Limb (tissue), 2 donors: ENCODE measurements at regions not wholly inside any gene's neighbourhood (a gene's known extent, or its start where the extent isn't known, plus 50 kb on each side); places are given as distances from the start of the nearest gene placed in this dataset.
"Not testable (repeated sequence)": the region's sequence is repeated elsewhere in the genome, so short reads cannot be mapped to it uniquely, and the experiment has no call there.

ENCODE experiments used
- DNase-seq, 2 donors: peaks; one replicate each; pipeline ENCODE4 v3.0.0-alpha.2; 2016; ENCODE audit errors: extremely low spot score in 2 of 2

DNA sequence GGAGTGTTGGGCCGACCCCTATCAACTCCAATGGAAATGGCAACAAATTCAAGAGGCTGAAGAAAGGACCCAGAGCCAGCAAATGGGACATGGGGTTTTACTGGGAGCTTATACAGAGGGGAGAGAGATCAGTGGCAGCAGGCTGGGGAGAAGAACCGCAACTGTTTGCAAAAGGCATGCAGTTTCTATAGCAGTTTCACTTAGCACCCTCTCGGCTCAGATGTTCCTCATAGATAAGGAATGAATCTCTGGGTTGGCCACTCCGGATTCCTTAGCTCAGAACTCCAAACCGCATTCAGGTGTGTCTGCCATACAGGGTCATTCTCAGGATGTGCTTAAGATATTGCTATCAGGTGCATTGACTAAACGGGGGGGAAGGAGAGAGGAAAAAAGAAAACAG is 71.1 kb upstream of the RPL38 start:
- DNase-seq = peak in 1 of 2 donors; percentile 3

DNA sequence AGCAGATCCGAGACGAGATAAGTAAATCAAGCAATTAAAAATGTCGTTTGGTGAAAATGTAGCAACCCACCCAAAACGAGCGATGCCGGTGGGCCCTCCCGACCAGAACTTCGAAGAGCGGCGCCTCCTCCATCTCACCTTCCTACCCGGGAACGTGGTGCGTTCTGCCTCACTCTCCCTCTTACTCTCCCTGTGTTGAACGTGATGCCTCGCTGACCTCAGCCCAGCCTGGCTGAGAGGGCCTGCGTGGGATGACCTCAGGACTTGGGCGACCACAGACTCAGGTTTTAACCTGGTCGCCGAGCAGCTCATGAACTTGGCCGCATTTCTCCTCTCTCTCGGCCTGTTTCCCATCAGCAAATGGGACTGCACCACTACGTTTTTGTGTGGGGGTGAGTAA is 69.7 kb upstream of the RPL38 start:
- peak in 1 of 2 donors; percentile 4 for DNase-seq

DNA sequence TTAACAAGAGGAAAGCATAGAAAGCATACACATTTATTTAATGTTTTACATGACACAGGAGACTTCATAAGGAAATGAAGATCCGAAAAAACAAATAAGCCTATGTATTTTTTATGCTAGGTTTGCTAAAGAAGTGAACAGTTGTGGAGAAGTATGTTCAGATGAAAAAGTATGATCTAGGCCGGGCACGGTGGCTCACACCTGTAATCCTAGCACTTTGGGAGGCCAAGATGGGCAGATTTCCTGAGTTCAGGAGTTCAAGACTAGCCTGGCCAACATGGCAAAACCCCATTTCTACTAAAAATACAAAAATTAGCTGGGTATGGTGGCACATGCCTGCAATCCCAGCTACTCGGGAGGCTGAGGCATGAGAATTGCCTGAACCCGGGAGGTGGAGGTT is 69.2 kb upstream of the RPL38 start:
- DNase-seq = not testable (repeated sequence)

DNA sequence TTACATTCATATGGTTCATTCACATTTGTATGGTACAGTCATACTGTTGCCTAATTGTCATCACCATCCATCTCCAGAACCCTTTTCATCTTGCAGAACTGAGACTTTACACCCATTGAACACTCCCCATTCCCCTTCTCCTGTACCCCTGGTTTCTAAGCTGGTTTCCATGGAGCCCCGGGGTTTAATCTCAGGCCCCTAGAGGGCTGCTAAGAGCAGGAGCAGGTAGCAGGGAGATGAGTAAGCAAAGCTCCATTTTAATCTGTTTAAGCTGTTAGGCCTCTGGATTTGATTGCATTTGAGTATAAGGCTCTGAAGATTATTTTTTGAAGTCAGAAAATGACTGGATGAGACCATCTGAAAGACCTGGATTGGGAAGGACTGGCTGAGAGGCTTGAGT is 68.5 kb upstream of the RPL38 start:
- peak in 1 of 2 donors; percentile 14 for DNase-seq

DNA sequence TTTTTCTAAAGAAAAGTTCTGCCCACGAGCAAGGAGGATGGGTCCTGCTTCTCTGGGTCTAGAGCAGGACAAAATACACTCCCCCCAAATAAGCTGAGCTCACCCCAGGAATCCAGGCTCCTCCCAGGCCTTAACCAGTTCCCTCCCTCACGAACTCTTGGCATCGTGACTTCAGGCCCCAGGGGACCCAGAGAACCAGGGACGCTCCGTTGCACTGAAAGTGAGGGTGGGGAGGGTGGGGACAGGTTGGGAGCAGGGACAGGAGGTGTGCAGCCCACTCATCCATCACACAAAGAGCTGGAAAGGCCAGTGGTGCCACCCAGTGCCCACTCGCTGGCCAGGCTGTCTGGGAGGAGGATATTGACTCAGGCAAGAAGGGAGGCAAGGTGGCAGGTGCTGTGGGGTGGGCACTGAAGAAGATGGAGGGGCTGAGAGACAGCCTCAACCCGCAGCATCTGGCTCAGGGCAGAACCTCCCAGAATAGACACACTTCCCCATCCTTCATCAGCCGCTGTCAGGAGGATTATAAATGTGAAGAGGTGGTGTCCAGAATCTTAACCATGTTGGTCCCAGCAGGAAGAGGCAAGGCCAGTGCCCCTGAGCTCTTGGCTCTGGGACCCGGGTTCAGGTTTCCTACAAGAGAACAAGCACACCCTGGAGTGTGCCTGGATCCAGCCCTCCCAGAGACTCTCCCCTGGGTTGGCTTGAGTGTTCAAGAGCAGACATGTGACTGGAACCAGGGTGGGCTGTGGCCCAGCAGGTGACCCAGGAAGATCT is 67.9 kb upstream of the RPL38 start:
- peak in 1 of 2 donors; percentile 20 for DNase-seq

DNA sequence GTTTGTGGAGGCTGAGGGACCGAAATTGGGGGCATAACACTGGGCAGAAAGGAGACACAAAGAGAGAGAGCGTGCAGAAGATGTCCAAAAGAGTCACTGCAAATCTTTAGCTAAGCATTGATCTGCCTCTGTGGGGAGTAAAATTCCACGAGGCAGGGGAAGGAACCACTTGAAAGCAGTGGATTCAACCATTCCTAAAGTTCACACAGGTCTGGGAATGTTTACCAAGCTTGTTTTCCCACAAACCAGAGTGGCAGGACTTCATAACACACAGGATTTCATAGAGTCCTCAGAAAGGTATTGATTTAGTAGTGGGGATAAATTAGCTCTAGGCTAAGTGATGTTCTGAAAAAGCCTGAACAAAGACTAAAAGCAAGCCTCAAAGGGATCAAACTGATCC is 66.1 kb upstream of the RPL38 start:
- DNase-seq = no peak

DNA sequence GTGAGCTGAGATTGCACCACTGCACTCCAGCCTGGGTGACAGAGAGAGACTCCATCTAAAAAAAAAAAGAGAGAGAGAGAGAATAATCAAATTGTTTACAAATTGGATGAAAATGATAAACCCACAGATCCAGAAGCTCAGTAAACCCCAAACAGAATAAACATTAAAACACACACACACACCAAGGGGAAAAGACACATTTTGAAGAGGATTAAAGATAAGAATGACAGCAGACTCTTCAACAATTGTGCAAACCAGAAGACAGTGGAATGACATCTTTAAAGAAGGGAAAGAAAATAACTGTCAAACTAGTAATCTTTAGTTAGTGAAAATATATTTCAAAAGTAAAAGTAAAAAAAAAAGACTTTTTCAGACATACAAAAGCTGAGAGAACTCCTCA is 64.4 kb upstream of the RPL38 start:
- no peak for DNase-seq

DNA sequence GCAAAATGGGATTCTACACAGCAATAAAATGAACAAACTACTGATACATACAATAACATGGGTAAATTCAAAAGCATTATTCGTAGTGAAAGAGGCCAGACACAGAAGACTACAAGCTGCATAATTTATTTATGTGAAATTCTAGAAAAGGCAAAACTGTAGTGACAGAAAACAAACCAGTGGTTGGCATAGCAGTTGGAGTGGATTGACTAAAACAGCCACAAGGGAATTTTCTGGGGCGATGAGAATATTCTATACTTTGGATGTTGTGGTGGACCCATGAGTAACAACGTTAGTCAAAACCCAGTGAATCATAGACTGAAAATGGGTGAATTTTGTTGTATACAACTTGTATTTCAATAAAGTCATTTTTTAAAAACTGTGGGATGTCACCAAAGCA is 63.2 kb upstream of the RPL38 start:
- DNase-seq = no peak

DNA sequence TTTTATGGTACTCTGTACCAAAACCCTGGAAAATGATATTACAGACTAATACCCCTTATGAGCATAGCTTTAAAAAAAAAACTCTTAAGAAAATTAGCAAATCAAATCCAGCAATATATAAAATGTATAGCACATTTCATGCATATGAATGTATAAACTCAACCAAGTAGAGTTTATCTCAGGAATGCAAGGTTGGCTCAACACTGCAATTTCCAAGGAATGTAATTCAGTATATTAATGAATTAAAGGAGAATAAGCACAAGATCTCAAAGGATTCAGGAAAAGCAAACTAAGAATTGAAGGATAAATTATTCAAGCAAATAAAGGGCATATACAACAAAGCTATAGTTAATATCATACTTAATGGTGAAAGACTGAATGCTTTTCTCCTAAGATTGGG is 61.9 kb upstream of the RPL38 start:
- no peak for DNase-seq

DNA sequence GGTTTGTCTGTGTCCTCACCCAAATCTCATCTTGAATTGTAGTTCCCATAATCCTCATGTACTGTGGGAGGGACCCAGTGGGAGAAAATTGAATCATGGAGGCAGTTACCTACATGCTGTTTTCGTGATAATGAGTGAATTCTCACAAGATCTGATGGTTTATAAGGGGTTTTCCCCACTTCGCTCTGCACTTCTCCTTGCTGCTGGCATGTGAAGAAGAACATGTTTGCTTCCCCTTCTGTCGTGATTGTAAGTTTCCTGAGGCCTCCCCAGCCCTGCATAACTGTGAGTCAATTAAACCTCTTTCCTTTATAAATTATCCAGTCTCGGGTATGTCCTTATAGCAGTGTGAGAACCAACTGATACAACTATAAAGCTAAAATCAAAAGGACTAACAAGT is 60.2 kb upstream of the RPL38 start:
- not testable (repeated sequence) for DNase-seq

DNA sequence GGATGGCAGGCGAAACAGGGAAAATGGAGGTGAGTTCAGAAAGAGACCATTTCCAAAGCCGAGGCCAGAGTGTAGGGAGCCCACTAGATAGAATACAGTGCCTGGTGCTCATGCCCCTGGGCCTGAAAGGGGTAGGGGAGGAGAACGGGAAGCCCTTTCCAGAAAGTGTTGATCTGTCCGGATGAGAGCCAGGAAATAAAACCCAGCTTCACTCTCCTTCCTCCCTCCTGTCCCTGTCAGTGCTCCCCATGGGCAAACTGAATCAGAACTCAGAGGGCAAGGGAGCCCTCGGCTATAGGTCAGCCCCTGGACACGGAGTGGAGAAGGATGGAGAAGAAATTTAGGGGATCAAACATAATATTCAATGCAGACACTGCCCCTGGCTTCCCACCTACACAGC is 57.7 kb upstream of the RPL38 start:
- no peak for DNase-seq

DNA sequence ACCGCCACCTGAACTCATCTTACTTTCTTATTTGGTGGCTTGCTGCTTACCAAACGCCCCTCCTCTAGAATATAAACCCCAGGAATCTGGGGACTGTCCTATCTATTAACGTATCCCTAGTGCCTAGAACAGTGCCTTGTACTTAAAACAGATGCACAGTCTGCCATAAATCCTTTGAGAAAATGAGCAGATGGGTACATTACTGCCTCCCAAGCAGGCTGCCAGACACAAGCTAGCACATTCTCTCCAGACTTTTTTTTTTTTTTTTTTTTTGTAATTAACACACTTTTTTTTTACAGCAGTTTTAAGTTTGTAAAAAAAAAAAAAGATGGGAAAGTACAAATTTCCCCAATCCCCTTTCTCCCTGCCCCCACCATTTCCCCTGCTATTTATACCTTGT is 57.3 kb upstream of the RPL38 start:
- DNase-seq = no peak

DNA sequence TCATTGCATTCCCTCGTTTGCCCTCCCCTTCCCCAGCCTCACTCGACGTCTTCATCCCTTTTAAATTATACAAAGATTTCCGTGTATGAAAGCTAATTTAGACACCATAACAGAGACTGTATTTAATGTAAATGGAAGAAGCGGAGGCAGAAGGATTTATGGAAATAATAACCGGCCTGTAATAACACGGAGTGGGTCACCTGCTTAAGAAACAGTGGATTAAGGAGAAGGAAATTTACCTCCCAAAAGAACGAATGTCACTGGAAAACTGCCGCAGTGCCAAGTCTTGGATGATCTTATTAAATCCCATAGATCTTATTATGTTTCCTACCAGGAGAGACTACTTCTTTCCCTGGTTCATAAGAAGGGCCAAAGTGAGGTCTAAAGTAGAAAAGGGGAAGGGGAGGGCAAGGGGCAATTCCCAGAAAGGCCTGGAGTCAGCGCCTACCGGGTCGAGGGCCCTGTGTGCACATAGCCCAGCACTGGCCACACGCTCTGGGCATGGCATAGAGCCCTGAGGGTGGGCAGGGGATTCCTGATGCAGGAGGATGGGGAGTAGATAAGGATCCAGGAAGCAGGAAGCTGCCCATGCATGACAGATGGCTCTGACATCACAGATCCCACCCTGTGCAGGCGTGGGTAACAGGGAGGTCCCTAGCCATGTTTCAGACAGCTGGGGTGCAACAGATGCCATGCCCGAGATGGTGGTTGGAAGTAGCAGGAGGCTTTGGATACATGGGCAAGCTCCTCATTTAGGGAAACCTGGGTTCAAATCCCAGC is 56.2 kb upstream of the RPL38 start:
- no peak for DNase-seq

DNA sequence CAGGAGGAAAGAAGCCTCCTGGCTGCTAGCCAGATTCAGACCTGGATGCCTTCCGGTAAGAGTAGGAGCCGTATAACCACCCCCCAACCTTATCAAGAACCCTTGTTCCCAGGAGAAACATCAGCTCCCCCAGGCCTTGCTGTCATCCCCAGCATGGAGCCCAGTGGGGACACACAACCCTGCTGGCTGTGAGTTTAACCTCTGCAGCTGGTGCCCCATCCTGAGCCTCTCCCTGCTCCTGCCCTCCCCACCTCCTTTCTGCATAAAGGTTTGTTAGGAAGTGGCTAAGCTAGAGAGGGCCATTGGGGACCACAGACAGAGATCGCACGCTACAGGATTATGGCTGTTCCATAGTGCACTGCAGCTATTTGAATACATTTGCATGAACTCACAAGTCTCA is 55.5 kb upstream of the RPL38 start:
- DNase-seq = no peak

DNA sequence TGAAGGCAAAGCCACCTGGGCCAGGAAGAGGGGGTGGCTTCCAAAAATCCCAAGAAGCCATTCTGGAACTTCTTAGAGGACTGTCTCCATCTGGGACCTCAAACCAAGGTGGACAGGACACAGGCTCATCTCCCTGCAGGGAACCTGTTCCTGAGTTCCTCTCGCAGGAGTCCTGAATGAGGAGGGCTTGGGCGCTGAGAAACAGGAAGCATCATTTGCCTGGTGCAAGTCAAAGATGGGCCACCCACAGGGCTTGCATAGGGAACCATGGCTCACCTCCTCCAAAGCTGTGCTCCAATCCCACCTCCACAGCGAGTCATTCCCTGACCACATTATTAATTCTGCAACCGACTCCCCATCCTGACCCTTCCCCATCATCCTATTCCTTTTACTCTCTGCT is 55.0 kb upstream of the RPL38 start:
- DNase-seq = no peak

DNA sequence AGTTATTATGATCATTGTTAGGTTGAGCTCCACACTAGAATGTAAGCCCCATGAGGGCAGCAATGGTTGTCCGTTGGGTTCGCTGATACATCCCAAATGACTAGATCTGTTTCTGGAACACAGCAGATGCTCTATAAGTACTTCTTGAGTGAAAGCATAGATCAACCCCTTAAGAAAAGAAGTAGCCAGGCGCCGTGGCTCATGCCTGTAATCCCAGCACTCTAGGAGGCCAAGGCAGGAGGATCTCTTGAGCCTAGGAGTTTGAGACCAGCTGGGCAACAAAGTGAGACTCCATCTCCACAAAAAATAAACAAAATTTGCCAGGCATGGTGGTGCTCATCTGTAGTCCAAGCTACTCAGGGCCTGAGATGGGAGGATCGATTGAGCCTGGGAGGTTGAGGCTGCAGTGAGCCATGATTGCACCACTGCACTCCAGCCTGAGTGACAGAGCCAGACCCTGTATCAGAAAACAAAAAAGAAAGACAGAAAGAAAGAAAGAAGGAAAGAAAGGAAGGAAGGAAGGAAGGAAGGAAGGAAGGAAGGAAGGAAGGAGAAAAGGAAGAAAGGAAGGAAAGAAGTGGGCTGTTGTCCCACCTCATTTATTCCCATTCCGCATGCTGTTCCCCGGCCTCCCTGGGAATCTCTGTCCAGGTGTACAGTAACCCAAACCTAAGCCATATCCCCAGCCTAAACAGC is 54.4 kb upstream of the RPL38 start:
- DNase-seq = no peak

DNA sequence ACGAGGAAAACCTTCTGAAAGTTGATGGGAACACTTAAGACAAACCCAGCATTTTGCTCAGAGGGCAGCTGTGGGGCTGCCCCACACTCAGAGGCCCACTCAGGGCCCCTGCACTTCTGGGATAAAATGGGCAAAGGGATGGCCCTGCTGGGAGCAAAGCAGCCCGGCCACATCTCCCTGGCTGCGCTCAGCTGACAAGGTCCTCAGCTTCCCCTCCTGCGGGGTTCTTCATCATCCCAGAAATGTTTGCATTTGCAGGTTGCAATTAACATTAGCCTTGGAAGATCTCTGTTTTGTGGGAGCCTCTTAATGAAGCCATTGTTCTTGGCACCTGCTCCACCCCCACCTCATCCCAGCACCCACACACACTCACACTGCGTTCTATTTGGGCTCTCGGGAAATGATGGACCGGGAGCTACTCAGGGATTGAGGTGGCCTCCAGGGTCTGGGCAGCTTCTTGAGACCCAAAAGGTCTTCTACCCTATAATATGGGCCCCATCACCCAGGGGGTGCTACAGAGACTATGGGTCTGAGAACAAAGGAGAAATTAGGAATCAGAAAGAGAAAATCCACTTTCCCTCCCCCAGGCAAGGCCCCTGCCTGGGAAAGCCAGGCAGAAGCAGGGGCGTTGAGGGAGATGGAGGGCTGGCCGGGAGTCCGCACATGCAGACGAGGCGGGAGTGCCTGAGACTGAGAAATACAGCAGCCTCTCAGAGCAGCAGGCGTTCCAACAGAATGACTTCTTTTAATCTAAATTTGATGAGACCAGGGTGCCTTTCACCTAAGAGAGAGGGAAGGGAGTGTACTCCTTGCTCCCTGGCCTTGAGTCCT is 53.7 kb upstream of the RPL38 start:
- DNase-seq = no peak

DNA sequence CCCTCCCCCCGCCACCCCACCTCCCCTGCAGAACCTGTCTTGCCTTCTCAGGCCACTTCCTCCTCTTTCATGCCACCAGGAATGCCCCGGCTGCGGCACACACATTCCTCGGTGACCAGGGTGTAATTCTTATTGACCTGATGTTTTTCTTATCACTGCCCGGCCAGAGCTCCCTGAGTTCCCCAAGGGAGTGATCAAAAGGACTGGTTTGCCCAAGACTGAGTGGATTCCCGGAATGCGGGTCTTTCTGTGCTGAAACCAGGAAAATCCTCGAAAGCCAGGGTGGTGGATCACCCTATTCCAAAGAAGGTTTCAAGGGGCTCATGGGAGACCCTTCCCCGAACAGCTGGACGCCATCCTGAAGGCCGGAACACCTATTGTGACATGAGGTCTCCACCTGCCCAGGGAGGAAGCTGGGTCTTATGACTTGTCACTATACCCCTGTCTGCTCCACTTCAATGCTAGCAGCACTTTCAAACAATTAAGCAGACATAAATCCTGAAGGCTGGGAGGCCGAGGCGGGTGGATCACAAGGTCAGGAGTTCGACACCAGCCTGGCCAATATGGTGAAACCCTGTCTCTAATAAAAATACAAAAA is 53.0 kb upstream of the RPL38 start:
- no peak for DNase-seq

DNA sequence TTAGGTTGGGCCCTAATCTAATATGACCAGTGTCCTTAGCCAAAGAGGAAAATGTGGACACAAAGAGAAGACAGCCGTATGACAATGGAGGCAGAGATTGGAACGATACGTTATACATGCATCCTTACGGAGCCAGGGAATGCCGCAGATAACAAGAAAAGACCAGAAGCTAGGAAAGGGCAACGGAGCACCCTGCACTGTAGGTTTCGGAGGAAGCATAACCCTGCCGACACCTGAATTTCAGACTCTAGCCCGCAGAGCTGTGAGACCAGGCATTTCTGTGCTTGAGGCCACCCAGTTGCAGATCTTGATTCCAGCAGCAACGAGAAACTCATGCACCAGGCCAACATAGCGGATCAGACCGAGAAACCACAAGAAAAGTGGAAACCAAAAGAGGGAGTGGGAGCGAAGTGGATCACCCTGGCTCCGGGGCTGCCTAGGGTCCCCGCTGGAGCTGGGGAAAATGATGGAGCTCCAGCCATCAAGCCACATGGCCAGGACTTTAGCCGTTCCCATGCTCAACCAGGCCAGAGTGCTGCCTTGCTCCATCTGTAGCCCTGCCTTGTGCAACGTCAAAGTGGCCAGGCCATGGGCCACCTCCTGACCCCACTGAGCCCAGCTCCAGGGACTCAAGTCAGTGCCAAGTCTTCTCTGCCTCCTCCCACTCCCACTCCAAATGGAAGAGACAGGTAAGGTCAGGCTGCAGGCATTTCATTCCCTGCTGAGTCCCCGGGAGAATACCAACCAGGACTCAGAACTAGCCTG is 51.7 kb upstream of the RPL38 start:
- DNase-seq = no peak
